Activated CD8-positive, alpha-beta T cell treated with anti-CD3 and anti-CD28 coated beads, Interleukin-2, amount 10 ng/mL, durations not matched to agents 7 days and 5 days (primary cell): ENCODE measurements at regions not wholly inside any gene's neighbourhood (a gene's known extent, or its start where the extent isn't known, plus 50 kb on each side); places are given as distances from the start of the nearest gene placed in this dataset.
"Not testable (repeated sequence)": the region's sequence is repeated elsewhere in the genome, so short reads cannot be mapped to it uniquely, and the experiment has no call there.

ENCODE experiments used
- ATAC-seq: fragments of 150-1000 bp; cut with Tn5 transposase; one replicate; pipeline ENCODE4 v1.10.0; 2021; ENCODE audit warnings: moderate library complexity
- CTCF ChIA-PET: fragments of 350-600 bp; sonication (Branson Sonifier 250); formaldehyde crosslinking; loops from one replicate; lab custom pipeline; 2021; ENCODE audit warnings: antibody characterized with exemption; lab: Charles Lee
- POLR2A ChIA-PET: fragments of 350-600 bp; sonication (Branson Sonifier 250); formaldehyde crosslinking; loops from one replicate; lab custom pipeline; 2021; ENCODE audit warnings: antibody characterized with exemption; lab: Charles Lee
- DNase-seq: peaks from one replicate; pipeline ENCODE4 v3.0.0-alpha.2; 2020
- H3K27ac Mint-ChIP-seq: one replicate; pipeline ENCODE4 v1.8.0; 2021; ENCODE audit warnings: mild to moderate bottlenecking, mixed read lengths
- H3K27me3 Mint-ChIP-seq: one replicate; pipeline ENCODE4 v1.8.0; 2021; ENCODE audit warnings: low read depth, mixed read lengths
- H3K36me3 Mint-ChIP-seq: one replicate; pipeline ENCODE4 v1.8.0; 2021; ENCODE audit warnings: low read depth, mixed read lengths
- H3K4me1 Mint-ChIP-seq: one replicate; pipeline ENCODE4 v1.8.0; 2021; ENCODE audit warnings: low read depth, mixed read lengths
- H3K4me3 Mint-ChIP-seq: one replicate; pipeline ENCODE4 v1.8.0; 2021; ENCODE audit warnings: mild to moderate bottlenecking, mixed read lengths
- H3K9me3 Mint-ChIP-seq: one replicate; pipeline ENCODE4 v1.8.0; 2022; ENCODE audit warnings: mixed read lengths; ENCODE audit not compliant: insufficient read depth

- peaks cover 5% of the 10 kb centered on the region for H3K4me1 Mint-ChIP-seq
Measured at GRCh38 chr9:21709464-21710058, 92.9 kb upstream of the MTAP start.

GRCh38 chr9:21710548-21711191, 91.8 kb upstream of the MTAP start:
- CTCF ChIA-PET: interaction anchor here (1.1 kb wide), 1 partner anchor 78 kb away, joined by 5 read pairs; no protein-coding TSS in a partner anchor
- no peaks in the 10 kb centered on the region for H3K9me3 Mint-ChIP-seq
- DNase-seq: no peak
- H3K36me3 Mint-ChIP-seq: no peaks in the 10 kb centered on the region
- H3K4me1 Mint-ChIP-seq: peaks cover 5% of the 10 kb centered on the region
- POLR2A ChIA-PET: interaction anchor here (0.6 kb wide), 1 partner anchor 36 kb away, joined by 5 read pairs; no protein-coding TSS in a partner anchor
- no peak overlapping the region for H3K4me3 Mint-ChIP-seq
- ATAC-seq: no peak
- H3K27me3 Mint-ChIP-seq: peaks cover 13% of the 10 kb centered on the region
- H3K27ac Mint-ChIP-seq: no peak overlapping the region

More at GRCh38 chr9:21709464-21710058, 92.9 kb upstream of the MTAP start:
- POLR2A ChIA-PET: no interaction called here
- no peaks in the 10 kb centered on the region for H3K36me3 Mint-ChIP-seq
- no peak overlapping the region for H3K27ac Mint-ChIP-seq
- no peak overlapping the region for H3K4me3 Mint-ChIP-seq
- peak; percentile 81 for DNase-seq
- peak; percentile 68 for ATAC-seq
- CTCF ChIA-PET: interaction anchor here (0.7 to 2.7 kb wide), 27 partner anchors 10 to 496 kb away, joined by 3 to 40 read pairs (median 4); no protein-coding TSS in a partner anchor
- peaks cover 12% of the 10 kb centered on the region for H3K27me3 Mint-ChIP-seq
- no peaks in the 10 kb centered on the region for H3K9me3 Mint-ChIP-seq

- Mint-ChIP-seq H3K4me1 (peaks cover 5% of the 10 kb centered on the region), H3K4me3 (no peak overlapping the region), H3K27ac (no peak overlapping the region), H3K27me3 (peaks cover 14% of the 10 kb centered on the region), H3K9me3 (no peaks in the 10 kb centered on the region), H3K36me3 (no peaks in the 10 kb centered on the region)
- ChIA-PET POLR2A (interaction anchor here (0.6 kb wide), 1 partner anchor 35 kb away, joined by 5 read pairs; no protein-coding TSS in a partner anchor), CTCF (interaction anchor here (1.0 to 1.4 kb wide), 2 partner anchors 245 to 476 kb away, joined by 3 to 4 read pairs; no protein-coding TSS in a partner anchor)
- DNase-seq: no peak
- ATAC-seq: no peak
Measured at GRCh38 chr9:21711504-21711903, 90.9 kb upstream of the MTAP start.

GRCh38 chr9:21715408-21715807, 87.0 kb upstream of the MTAP start:
- Mint-ChIP-seq H3K27ac (no peak overlapping the region), H3K9me3 (no peaks in the 10 kb centered on the region), H3K4me3 (no peak overlapping the region), H3K36me3 (no peaks in the 10 kb centered on the region), H3K27me3 (peaks cover 26% of the 10 kb centered on the region), H3K4me1 (peaks cover 5% of the 10 kb centered on the region)
- POLR2A ChIA-PET: no interaction called here
- no peak for ATAC-seq
- no peak for DNase-seq
- CTCF ChIA-PET: no interaction called here

GRCh38 chr9:21720758-21721157, 81.7 kb upstream of the MTAP start:
- H3K4me3 Mint-ChIP-seq: no peak overlapping the region
- H3K27me3 Mint-ChIP-seq: peaks cover 36% of the 10 kb centered on the region
- ATAC-seq (no peak), DNase-seq (no peak)
- no peak overlapping the region for H3K27ac Mint-ChIP-seq
- H3K36me3 Mint-ChIP-seq: no peaks in the 10 kb centered on the region
- ChIA-PET CTCF (interaction anchor here (1.2 kb wide), 1 partner anchor 12 kb away, joined by 5 read pairs; no protein-coding TSS in a partner anchor), POLR2A (no interaction called here)
- no peaks in the 10 kb centered on the region for H3K4me1 Mint-ChIP-seq
- no peaks in the 10 kb centered on the region for H3K9me3 Mint-ChIP-seq

- ChIA-PET CTCF (interaction anchor here (1.1 kb wide), 1 partner anchor 293 kb away, joined by 3 read pairs; no protein-coding TSS in a partner anchor), POLR2A (interaction anchor here (0.6 kb wide), 1 partner anchor 51 kb away, joined by 4 read pairs; no protein-coding TSS in a partner anchor)
- not testable (repeated sequence) for H3K27ac Mint-ChIP-seq, H3K4me1 Mint-ChIP-seq, H3K36me3 Mint-ChIP-seq, H3K4me3 Mint-ChIP-seq, H3K9me3 Mint-ChIP-seq, ATAC-seq, DNase-seq
- peaks cover 20% of the 10 kb centered on the region for H3K27me3 Mint-ChIP-seq
Measured at GRCh38 chr9:21727411-21727810, 75.0 kb upstream of the MTAP start.

- ChIA-PET POLR2A (no interaction called here), CTCF (no interaction called here)
- H3K36me3 Mint-ChIP-seq: no peaks in the 10 kb centered on the region
- no peak for ATAC-seq
- H3K9me3 Mint-ChIP-seq: no peaks in the 10 kb centered on the region
- peaks cover 15% of the 10 kb centered on the region for H3K27me3 Mint-ChIP-seq
- no peak overlapping the region for H3K27ac Mint-ChIP-seq
- H3K4me1 Mint-ChIP-seq: no peaks in the 10 kb centered on the region
- no peak for DNase-seq
- no peak overlapping the region for H3K4me3 Mint-ChIP-seq
Measured at GRCh38 chr9:21728781-21729180, 73.7 kb upstream of the MTAP start.

GRCh38 chr9:21729648-21730047, 72.8 kb upstream of the MTAP start:
- ATAC-seq: no peak
- CTCF ChIA-PET: interaction anchor here (1.0 kb wide), 1 partner anchor 21 kb away, joined by 4 read pairs; no protein-coding TSS in a partner anchor
- no peaks in the 10 kb centered on the region for H3K4me1 Mint-ChIP-seq

GRCh38 chr9:21730899-21731298, 71.5 kb upstream of the MTAP start:
- H3K9me3 Mint-ChIP-seq: no peaks in the 10 kb centered on the region
- ATAC-seq: no peak
- CTCF ChIA-PET: no interaction called here
- H3K27me3 Mint-ChIP-seq: peaks cover 7% of the 10 kb centered on the region
- POLR2A ChIA-PET: no interaction called here
- H3K4me3 Mint-ChIP-seq: no peak overlapping the region
- no peaks in the 10 kb centered on the region for H3K4me1 Mint-ChIP-seq
- DNase-seq: no peak
- H3K36me3 Mint-ChIP-seq: no peaks in the 10 kb centered on the region
- H3K27ac Mint-ChIP-seq: no peak overlapping the region

More at GRCh38 chr9:21729648-21730047, 72.8 kb upstream of the MTAP start:
- Mint-ChIP-seq H3K27me3 (peaks cover 15% of the 10 kb centered on the region), H3K36me3 (no peaks in the 10 kb centered on the region), H3K27ac (no peak overlapping the region), H3K4me3 (no peak overlapping the region), H3K9me3 (no peaks in the 10 kb centered on the region)
- POLR2A ChIA-PET: interaction anchor here (0.6 kb wide), 1 partner anchor 70 kb away, joined by 3 read pairs; no protein-coding TSS in a partner anchor
- no peak for DNase-seq

- CTCF ChIA-PET: no interaction called here
- peaks cover 51% of the 10 kb centered on the region for H3K27me3 Mint-ChIP-seq
- no peak overlapping the region for H3K27ac Mint-ChIP-seq
Measured at GRCh38 chr9:21741151-21741550, 61.3 kb upstream of the MTAP start.

GRCh38 chr9:21744320-21744719, 58.1 kb upstream of the MTAP start:
- Mint-ChIP-seq H3K9me3 (no peaks in the 10 kb centered on the region), H3K4me1 (no peaks in the 10 kb centered on the region), H3K27ac (no peak overlapping the region), H3K27me3 (peaks cover 50% of the 10 kb centered on the region), H3K4me3 (no peak overlapping the region), H3K36me3 (no peaks in the 10 kb centered on the region)
- no peak for DNase-seq
- no peak for ATAC-seq
- POLR2A ChIA-PET: no interaction called here
- CTCF ChIA-PET: no interaction called here

More at GRCh38 chr9:21741151-21741550, 61.3 kb upstream of the MTAP start:
- ATAC-seq: no peak
- Mint-ChIP-seq H3K4me1 (no peaks in the 10 kb centered on the region), H3K4me3 (no peak overlapping the region), H3K9me3 (no peaks in the 10 kb centered on the region), H3K36me3 (no peaks in the 10 kb centered on the region)
- POLR2A ChIA-PET: no interaction called here
- DNase-seq: no peak

- H3K27me3 Mint-ChIP-seq: peaks cover 50% of the 10 kb centered on the region
- POLR2A ChIA-PET: no interaction called here
- no peak for ATAC-seq
Measured at GRCh38 chr9:21744841-21745240, 57.6 kb upstream of the MTAP start.

More at GRCh38 chr9:21744841-21745240, 57.6 kb upstream of the MTAP start:
- H3K4me3 Mint-ChIP-seq: no peak overlapping the region
- H3K4me1 Mint-ChIP-seq: no peaks in the 10 kb centered on the region
- no peak for DNase-seq
- CTCF ChIA-PET: no interaction called here
- H3K27ac Mint-ChIP-seq: no peak overlapping the region
- no peaks in the 10 kb centered on the region for H3K36me3 Mint-ChIP-seq
- no peaks in the 10 kb centered on the region for H3K9me3 Mint-ChIP-seq
